ENCODE measurements at regions not wholly inside any gene's neighbourhood (a gene's known extent, or its start where the extent isn't known, plus 50 kb on each side); places are given as distances from the start of the nearest gene placed in this dataset.

DNA sequence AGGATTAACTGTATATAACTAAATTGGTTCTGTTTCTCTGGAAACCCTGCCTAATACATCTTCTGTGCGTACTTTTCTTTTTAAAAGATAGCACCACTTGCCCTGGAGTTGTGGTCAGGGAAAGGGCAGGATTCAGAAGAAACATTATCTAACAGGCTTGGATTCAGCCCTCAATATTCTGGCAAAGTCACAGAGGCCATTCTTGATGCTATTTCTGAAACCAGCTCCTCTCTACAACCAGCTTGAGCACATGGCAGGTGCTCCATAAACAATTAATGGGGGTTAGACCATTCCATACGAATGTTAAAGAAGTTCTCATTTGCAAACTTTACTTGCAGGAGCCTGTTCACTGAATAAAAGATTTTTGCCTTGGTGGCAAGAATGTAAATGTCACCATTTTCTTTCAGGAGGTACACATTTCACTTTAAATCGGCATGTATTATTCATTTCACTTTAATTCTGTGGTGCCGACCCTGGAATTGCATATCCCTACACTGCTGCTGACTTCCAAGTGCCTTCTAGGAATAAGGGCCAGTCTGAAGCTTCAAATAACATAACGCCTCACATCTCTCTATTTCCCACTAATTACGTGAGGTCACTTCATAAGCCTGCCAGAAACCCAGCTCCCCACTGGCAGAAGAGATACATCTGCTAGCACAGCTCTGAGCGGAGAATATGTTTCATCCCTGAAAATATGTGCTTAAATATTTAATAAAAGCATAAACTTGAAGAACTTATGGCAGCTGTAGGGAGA is 248.7 kb downstream of the ADGRG6 start:
- TF ChIP-seq, protein P1, sequence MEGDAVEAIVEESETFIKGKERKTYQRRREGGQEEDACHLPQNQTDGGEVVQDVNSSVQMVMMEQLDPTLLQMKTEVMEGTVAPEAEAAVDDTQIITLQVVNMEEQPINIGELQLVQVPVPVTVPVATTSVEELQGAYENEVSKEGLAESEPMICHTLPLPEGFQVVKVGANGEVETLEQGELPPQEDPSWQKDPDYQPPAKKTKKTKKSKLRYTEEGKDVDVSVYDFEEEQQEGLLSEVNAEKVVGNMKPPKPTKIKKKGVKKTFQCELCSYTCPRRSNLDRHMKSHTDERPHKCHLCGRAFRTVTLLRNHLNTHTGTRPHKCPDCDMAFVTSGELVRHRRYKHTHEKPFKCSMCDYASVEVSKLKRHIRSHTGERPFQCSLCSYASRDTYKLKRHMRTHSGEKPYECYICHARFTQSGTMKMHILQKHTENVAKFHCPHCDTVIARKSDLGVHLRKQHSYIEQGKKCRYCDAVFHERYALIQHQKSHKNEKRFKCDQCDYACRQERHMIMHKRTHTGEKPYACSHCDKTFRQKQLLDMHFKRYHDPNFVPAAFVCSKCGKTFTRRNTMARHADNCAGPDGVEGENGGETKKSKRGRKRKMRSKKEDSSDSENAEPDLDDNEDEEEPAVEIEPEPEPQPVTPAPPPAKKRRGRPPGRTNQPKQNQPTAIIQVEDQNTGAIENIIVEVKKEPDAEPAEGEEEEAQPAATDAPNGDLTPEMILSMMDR (tag by site-specific recombination; IDR thresholded peaks at IDR 0.05): no peak
- no peak for TF ChIP-seq KLF10 (tag by site-specific recombination; IDR thresholded peaks at IDR 0.05)
- TF ChIP-seq KLF16 (tag by site-specific recombination; IDR thresholded peaks at IDR 0.05): no peak
- no peak for TF ChIP-seq ZNF324 (tag by site-specific recombination; IDR thresholded peaks at IDR 0.05)

Data from HEK293 (cell line).